ENCODE measurements at regions not wholly inside any gene's neighbourhood (a gene's known extent, or its start where the extent isn't known, plus 50 kb on each side); places are given as distances from the start of the nearest gene placed in this dataset.

DNA sequence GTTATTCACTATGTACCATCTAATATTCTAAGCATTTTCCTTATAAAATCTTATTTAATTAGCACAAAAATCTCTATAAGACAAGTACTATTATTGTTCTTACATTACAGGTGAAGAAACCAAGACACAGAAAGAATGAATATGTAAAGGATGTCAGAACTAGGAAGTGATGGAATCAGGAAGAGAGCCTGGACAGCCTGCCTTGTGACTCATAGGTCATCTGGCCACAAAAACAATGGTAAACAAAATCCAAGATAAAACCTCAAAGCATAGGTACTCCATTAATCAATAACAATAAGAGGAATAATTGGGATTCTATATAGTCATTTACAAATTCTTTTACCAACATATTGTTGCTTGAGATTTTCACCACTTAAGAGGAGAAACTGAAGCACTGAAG is 505.4 kb upstream of the PIK3C3 start:
- Histone ChIP-seq H3K36me3 (ENCODE audit: control insufficient read depth in 2 of 4, insufficient read depth in 4 of 4, low read length in 3 of 4) (no peaks in the 10 kb centered on the region), H3K27me3 (replicated peaks in 1 of 4; ENCODE audit: control insufficient read depth in 3 of 4, extremely low read depth in 1 of 4, insufficient read depth in 3 of 4, low read length in 3 of 4) (no peaks in the 10 kb centered on the region), H2BK15ac (ENCODE audit: low read length) (no peak overlapping the region), H4K20me1 (replicated peaks in 1 of 2; ENCODE audit: control insufficient read depth in 1 of 2, insufficient read depth in 2 of 2, low read length in 2 of 2) (no peaks in the 10 kb centered on the region), H3K79me1 (ENCODE audit: low read depth, low read length) (no peaks in the 10 kb centered on the region), H3K23me2 (ENCODE audit: low read depth, low read length) (no peaks in the 10 kb centered on the region), H3K9me3 (ENCODE audit: insufficient read depth in 2 of 2, low read depth in 1 of 2, low read length in 1 of 2) (no peaks in the 10 kb centered on the region), H2AFZ (ENCODE audit: low read length) (no peak overlapping the region), H3K56ac (replicated peaks; ENCODE audit: insufficient read length, low read depth, low read length) (no peak overlapping the region), H2AK5ac (ENCODE audit: low read depth, low read length) (no peak overlapping the region), H3K4ac (replicated peaks; ENCODE audit: insufficient read length, low read depth, low read length) (no peak overlapping the region), H2BK20ac (ENCODE audit: low read length) (no peak overlapping the region), H3K27ac (ENCODE audit: low read depth, low read length) (no peak overlapping the region), H3K23ac (ENCODE audit: insufficient read length) (no peak overlapping the region), H3K4me2 (ENCODE audit: insufficient read depth in 1 of 2, low read depth in 2 of 2, low read length in 2 of 2) (no peak overlapping the region), H4K5ac (ENCODE audit: insufficient read length, low read depth, low read length) (no peak overlapping the region), H2BK5ac (ENCODE audit: low read depth, low read length) (no peak overlapping the region), H3K4me1 (replicated peaks in 1 of 4; ENCODE audit: control insufficient read depth in 3 of 4, insufficient read depth in 4 of 4, low read length in 3 of 4) (no peaks in the 10 kb centered on the region), H3K9ac (replicated peaks in 1 of 4; ENCODE audit: extremely low read depth in 1 of 4, low read depth in 3 of 4, low read length in 3 of 4) (no peak overlapping the region), H3K79me2 (ENCODE audit: control insufficient read depth in 1 of 2, insufficient read depth in 2 of 2, low read length in 2 of 2) (no peaks in the 10 kb centered on the region), H3K4me3 (ENCODE audit: extremely low read depth in 1 of 4, insufficient read depth in 2 of 4, low read depth in 3 of 4, low read length in 4 of 4) (no peak overlapping the region), H4K91ac (replicated peaks; ENCODE audit: insufficient read length, low read length) (no peak overlapping the region), H2BK120ac (replicated peaks; ENCODE audit: low read depth, low read length) (no peak overlapping the region), H3K18ac (ENCODE audit: extremely low read depth, low read length) (no peak overlapping the region), H3K14ac (ENCODE audit: insufficient read length) (no peak overlapping the region), H4K8ac (ENCODE audit: extremely low read depth, insufficient read depth, low read length) (no peak overlapping the region), H2BK12ac (ENCODE audit: low read depth, low read length) (no peak overlapping the region)
- TF ChIP-seq CBX8 (IDR thresholded peaks at IDR 0.05; ENCODE audit: borderline replicate concordance, low read depth, low read length) = no peak
- no peak for TF ChIP-seq HDAC2 (IDR thresholded peaks at IDR 0.05; ENCODE audit: borderline replicate concordance in 1 of 2, low read depth in 2 of 2, low read length in 2 of 2)
- TF ChIP-seq NANOG (IDR thresholded peaks at IDR 0.05; ENCODE audit: insufficient read depth, low read depth, low read length, poor library complexity, severe bottlenecking) = no peak
- no peak for TF ChIP-seq CEBPB (IDR thresholded peaks at IDR 0.05; ENCODE audit: low read depth, low read length)
- no peak for TF ChIP-seq CREB1 (IDR thresholded peaks at IDR 0.05)
- no peak for TF ChIP-seq SP4 (IDR thresholded peaks at IDR 0.05; ENCODE audit: low read length)
- TF ChIP-seq JUN (IDR thresholded peaks at IDR 0.05; ENCODE audit: low read depth, low read length) = no peak
- TF ChIP-seq GTF2F1 (IDR thresholded peaks at IDR 0.05; ENCODE audit: borderline replicate concordance, low read depth, low read length) = no peak
- no peak for TF ChIP-seq SIRT6 (IDR thresholded peaks at IDR 0.05; ENCODE audit: low read length)
- no peak for TF ChIP-seq KDM1A (IDR thresholded peaks at IDR 0.05; ENCODE audit: borderline replicate concordance, low read length)
- TF ChIP-seq, protein P1, sequence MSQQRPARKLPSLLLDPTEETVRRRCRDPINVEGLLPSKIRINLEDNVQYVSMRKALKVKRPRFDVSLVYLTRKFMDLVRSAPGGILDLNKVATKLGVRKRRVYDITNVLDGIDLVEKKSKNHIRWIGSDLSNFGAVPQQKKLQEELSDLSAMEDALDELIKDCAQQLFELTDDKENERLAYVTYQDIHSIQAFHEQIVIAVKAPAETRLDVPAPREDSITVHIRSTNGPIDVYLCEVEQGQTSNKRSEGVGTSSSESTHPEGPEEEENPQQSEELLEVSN (IDR thresholded peaks at IDR 0.05) = no peak
- TF ChIP-seq PHF8 (conservative IDR thresholded peaks at IDR 0.05; ENCODE audit: low read depth, low read length) = no peak
- no peak for TF ChIP-seq KDM5A (IDR thresholded peaks at IDR 0.05; ENCODE audit: low read length)
- no peak for TF ChIP-seq ZNF274 (IDR thresholded peaks at IDR 0.05; ENCODE audit: borderline replicate concordance, extremely low read depth, low read length)
- FAIRE-seq = no peak
- POLR2A ChIA-PET (ENCODE audit: partially characterized antibody) = no interaction called here
- CTCF ChIA-PET (ENCODE audit: partially characterized antibody) = no interaction called here
- no peak for DNase-seq (ENCODE audit: low read depth in 1 of 2, low spot score in 2 of 2)

All from H1 (cell line).